GM23338 (cell line): ENCODE measurements at regions not wholly inside any gene's neighbourhood (a gene's known extent, or its start where the extent isn't known, plus 50 kb on each side); places are given as distances from the start of the nearest gene placed in this dataset.

Experiments used
- CTCF ChIP-seq, 2 experiments: fragments of 200-600 bp in 1 of 2; sonication (generic) in 1 of 2; conservative IDR thresholded peaks; 2 replicates each; pipeline versions ENCODE4 v1.5.1 to v1.6.1; 2016 to 2017; ENCODE audit warnings: antibody characterized with exemption in 2 of 2, low read depth in 2 of 2, mild to moderate bottlenecking in 2 of 2, moderate library complexity in 1 of 2
- EZH2 ChIP-seq: fragments of 200-600 bp; sonication (generic); IDR thresholded peaks from one replicate; pipeline ENCODE4 v1.8.0; 2017; ENCODE audit warnings: antibody characterized with exemption, mild to moderate bottlenecking, low read depth; ENCODE audit not compliant: unreplicated experiment
- EZH2phosphoT487 ChIP-seq: fragments of 200-600 bp; sonication (generic); IDR thresholded peaks from one replicate; pipeline ENCODE4 v1.8.1; 2018; ENCODE audit warnings: antibody characterized with exemption; ENCODE audit not compliant: unreplicated experiment
- POLR2AphosphoS5 ChIP-seq: IDR thresholded peaks from 2 replicates; pipeline ENCODE4 v1.6.1; 2016; ENCODE audit warnings: antibody characterized with exemption, low read depth
- REST ChIP-seq: IDR thresholded peaks from one replicate; pipeline ENCODE4 v1.6.1; 2018; ENCODE audit warnings: antibody characterized with exemption; ENCODE audit not compliant: unreplicated experiment

DNA sequence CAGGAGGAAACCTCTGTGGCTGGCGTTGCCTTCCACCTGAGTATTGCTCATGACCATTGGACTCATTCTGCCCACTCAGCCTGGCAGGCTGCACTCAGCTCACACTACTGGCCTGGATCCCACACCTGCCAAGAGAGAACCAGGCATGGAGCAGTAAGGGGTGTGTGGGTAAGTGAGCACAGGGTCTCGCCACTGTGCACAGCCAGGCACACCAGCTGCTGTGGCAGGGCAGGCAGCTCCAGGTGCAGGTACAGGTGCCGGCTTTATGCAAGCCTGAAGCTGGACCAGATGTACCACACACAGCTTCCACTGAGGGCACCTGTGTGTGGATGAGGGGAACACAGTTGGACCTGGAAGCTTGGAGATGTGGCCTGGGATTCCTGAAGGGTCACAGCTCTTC lies 295.2 kb upstream of the SNX7 start:
- no peak for TF ChIP-seq REST
- no peak for TF ChIP-seq CTCF (conservative IDR thresholded peaks at IDR 0.05; ENCODE audit: low read depth in 2 of 2)
- no peak for TF ChIP-seq EZH2
- TF ChIP-seq POLR2AphosphoS5 = no peak
- TF ChIP-seq EZH2phosphoT487 = no peak
